ENCODE measurements at regions not wholly inside any gene's neighbourhood (a gene's known extent, or its start where the extent isn't known, plus 50 kb on each side); places are given as distances from the start of the nearest gene placed in this dataset.
"Not testable (repeated sequence)": the region's sequence is repeated elsewhere in the genome, so short reads cannot be mapped to it uniquely, and the experiment has no call there.

- in situ Hi-C loops (cut with MboI; ENCODE audit: low sequenced_read_pairs) = no loop called here
Measured at GRCh38 chr10:2813693-2814092, 253.7 kb upstream of the PFKP start.

GRCh38 chr10:2813286-2813685, 254.1 kb upstream of the PFKP start:
- in situ Hi-C loops (cut with MboI; ENCODE audit: low sequenced_read_pairs) = no loop called here

GRCh38 chr10:2812631-2813030, 254.7 kb upstream of the PFKP start:
- in situ Hi-C loops (cut with MboI; ENCODE audit: low sequenced_read_pairs) = no loop called here

- in situ Hi-C loops (cut with MboI; ENCODE audit: low sequenced_read_pairs) = no loop called here
Measured at GRCh38 chr10:2800178-2800577, 267.2 kb upstream of the PFKP start.

GRCh38 chr10:2798336-2799022, 268.9 kb upstream of the PFKP start:
- in situ Hi-C loops (cut with MboI; ENCODE audit: low sequenced_read_pairs) = no loop called here

- in situ Hi-C loops (cut with MboI; ENCODE audit: low sequenced_read_pairs) = no loop called here
Measured at GRCh38 chr10:2791774-2792443, 275.4 kb upstream of the PFKP start.

- in situ Hi-C loops (cut with MboI; ENCODE audit: low sequenced_read_pairs) = no loop called here
Measured at GRCh38 chr10:2790396-2791188, 276.8 kb upstream of the PFKP start.

GRCh38 chr10:2786251-2786650, 281.1 kb upstream of the PFKP start:
- in situ Hi-C loops (cut with MboI; ENCODE audit: low sequenced_read_pairs) = no loop called here

- in situ Hi-C loops (cut with MboI; ENCODE audit: low sequenced_read_pairs) = no loop called here
Measured at GRCh38 chr10:2784766-2785165, 282.6 kb upstream of the PFKP start.

GRCh38 chr10:2782950-2783349, 284.4 kb upstream of the PFKP start:
- in situ Hi-C loops (cut with MboI; ENCODE audit: low sequenced_read_pairs) = no loop called here

GRCh38 chr10:2782265-2782664, 285.1 kb upstream of the PFKP start:
- in situ Hi-C loops (cut with MboI; ENCODE audit: low sequenced_read_pairs) = no loop called here

GRCh38 chr10:2777666-2778355, 289.5 kb upstream of the PFKP start:
- in situ Hi-C loops (cut with MboI; ENCODE audit: low sequenced_read_pairs) = no loop called here

GRCh38 chr10:2772816-2773631, 294.3 kb upstream of the PFKP start:
- in situ Hi-C loops (cut with MboI; ENCODE audit: low sequenced_read_pairs) = no loop called here

GRCh38 chr10:2772135-2772534, 295.2 kb upstream of the PFKP start:
- in situ Hi-C loops (cut with MboI; ENCODE audit: low sequenced_read_pairs) = no loop called here

GRCh38 chr10:2767293-2767692, 300.1 kb upstream of the PFKP start:
- in situ Hi-C loops (cut with MboI; ENCODE audit: low sequenced_read_pairs) = not testable (repeated sequence)

- in situ Hi-C loops (cut with MboI; ENCODE audit: low sequenced_read_pairs) = no loop called here
Measured at GRCh38 chr10:2761971-2762370, 305.4 kb upstream of the PFKP start.

- in situ Hi-C loops (cut with MboI; ENCODE audit: low sequenced_read_pairs) = no loop called here
Measured at GRCh38 chr10:2761311-2761710, 306.0 kb upstream of the PFKP start.

GRCh38 chr10:2760736-2761135, 306.6 kb upstream of the PFKP start:
- in situ Hi-C loops (cut with MboI; ENCODE audit: low sequenced_read_pairs) = no loop called here

- in situ Hi-C loops (cut with MboI; ENCODE audit: low sequenced_read_pairs) = no loop called here
Measured at GRCh38 chr10:2759233-2759632, 308.1 kb upstream of the PFKP start.

- in situ Hi-C loops (cut with MboI; ENCODE audit: low sequenced_read_pairs) = no loop called here
Measured at GRCh38 chr10:2754943-2755342, 312.4 kb upstream of the PFKP start.
